Ishikawa (cell line): ENCODE measurements at regions not wholly inside any gene's neighbourhood (a gene's known extent, or its start where the extent isn't known, plus 50 kb on each side); places are given as distances from the start of the nearest gene placed in this dataset.

Experiments
- CEBPB ChIP-seq: IDR thresholded peaks from 2 replicates; pipeline ENCODE4 v1.6.1; 2012
- CREB1 ChIP-seq: IDR thresholded peaks from 2 replicates; pipeline ENCODE4 v1.6.1; 2012; ENCODE audit warnings: low read depth
- EGR1 ChIP-seq: IDR thresholded peaks from 2 replicates; pipeline ENCODE4 v1.6.1; 2012
- EP300 ChIP-seq: IDR thresholded peaks from 2 replicates; pipeline ENCODE4 v1.6.1; 2012; ENCODE audit warnings: borderline replicate concordance
- FOXM1 ChIP-seq: IDR thresholded peaks from 2 replicates; pipeline ENCODE4 v1.6.1; 2012; ENCODE audit warnings: low read depth, borderline replicate concordance
- NFIC ChIP-seq: IDR thresholded peaks from 2 replicates; pipeline ENCODE4 v1.6.1; 2012
- RAD21 ChIP-seq: IDR thresholded peaks from 2 replicates; pipeline ENCODE4 v1.6.1; 2012; ENCODE audit warnings: low read depth
- TAF1 ChIP-seq: IDR thresholded peaks from 2 replicates; pipeline ENCODE4 v1.6.1; 2012; ENCODE audit warnings: low read depth, mild to moderate bottlenecking
- TCF12 ChIP-seq: IDR thresholded peaks from 2 replicates; pipeline ENCODE4 v1.6.1; 2012; ENCODE audit warnings: low read depth
- TEAD4 ChIP-seq: IDR thresholded peaks from 2 replicates; pipeline ENCODE4 v1.6.1; 2012
- YY1 ChIP-seq: IDR thresholded peaks from 2 replicates; pipeline ENCODE4 v1.6.1; 2012; ENCODE audit warnings: low read depth
- ZBTB7A ChIP-seq: IDR thresholded peaks from 2 replicates; pipeline ENCODE4 v1.6.1; 2012; ENCODE audit warnings: low read depth
- TF ChIP-seq, protein P1 (sequence below): IDR thresholded peaks from 2 replicates; pipeline ENCODE4 v1.6.1; 2012; ENCODE audit warnings: low read depth, mild to moderate bottlenecking
- TF ChIP-seq, protein P2 (sequence below): IDR thresholded peaks from 2 replicates; pipeline ENCODE4 v1.6.1; 2012
- TF ChIP-seq, protein P3 (sequence below): IDR thresholded peaks from 2 replicates; pipeline ENCODE4 v1.6.1; 2012

DNA sequence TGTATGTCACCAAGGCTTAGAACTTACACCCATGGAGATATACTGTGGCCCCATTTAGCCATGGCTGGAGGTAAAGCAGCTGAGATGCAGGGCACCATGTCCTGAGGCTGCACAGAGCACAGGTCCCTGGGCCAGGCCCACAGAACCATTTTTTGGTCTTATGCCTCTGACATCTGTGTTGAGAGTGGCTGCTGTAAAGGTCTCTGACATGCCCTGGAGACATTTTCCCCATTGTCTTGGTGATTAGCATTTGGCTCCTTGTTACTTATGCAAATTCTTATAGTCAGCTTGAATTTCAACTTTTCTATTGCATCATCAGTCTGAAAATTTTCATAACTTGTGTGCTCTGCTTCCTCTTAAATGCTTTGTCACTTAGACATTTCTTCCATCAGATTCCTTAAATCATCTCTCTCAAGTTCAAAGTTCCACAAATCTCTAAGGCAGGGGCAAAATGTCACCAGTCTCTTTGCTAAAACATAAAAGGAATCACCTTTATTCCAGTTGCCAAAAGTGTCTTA, 701.3 kb downstream of the EPHA3 start:
- TF ChIP-seq YY1 (no peak), FOXM1 (no peak), TAF1 (no peak), EP300 (no peak), NFIC (no peak), CREB1 (no peak), TCF12 (no peak), RAD21 (no peak), EGR1 (no peak), CEBPB (no peak), ZBTB7A (no peak), TEAD4 (no peak)
- TF ChIP-seq, protein P1, sequence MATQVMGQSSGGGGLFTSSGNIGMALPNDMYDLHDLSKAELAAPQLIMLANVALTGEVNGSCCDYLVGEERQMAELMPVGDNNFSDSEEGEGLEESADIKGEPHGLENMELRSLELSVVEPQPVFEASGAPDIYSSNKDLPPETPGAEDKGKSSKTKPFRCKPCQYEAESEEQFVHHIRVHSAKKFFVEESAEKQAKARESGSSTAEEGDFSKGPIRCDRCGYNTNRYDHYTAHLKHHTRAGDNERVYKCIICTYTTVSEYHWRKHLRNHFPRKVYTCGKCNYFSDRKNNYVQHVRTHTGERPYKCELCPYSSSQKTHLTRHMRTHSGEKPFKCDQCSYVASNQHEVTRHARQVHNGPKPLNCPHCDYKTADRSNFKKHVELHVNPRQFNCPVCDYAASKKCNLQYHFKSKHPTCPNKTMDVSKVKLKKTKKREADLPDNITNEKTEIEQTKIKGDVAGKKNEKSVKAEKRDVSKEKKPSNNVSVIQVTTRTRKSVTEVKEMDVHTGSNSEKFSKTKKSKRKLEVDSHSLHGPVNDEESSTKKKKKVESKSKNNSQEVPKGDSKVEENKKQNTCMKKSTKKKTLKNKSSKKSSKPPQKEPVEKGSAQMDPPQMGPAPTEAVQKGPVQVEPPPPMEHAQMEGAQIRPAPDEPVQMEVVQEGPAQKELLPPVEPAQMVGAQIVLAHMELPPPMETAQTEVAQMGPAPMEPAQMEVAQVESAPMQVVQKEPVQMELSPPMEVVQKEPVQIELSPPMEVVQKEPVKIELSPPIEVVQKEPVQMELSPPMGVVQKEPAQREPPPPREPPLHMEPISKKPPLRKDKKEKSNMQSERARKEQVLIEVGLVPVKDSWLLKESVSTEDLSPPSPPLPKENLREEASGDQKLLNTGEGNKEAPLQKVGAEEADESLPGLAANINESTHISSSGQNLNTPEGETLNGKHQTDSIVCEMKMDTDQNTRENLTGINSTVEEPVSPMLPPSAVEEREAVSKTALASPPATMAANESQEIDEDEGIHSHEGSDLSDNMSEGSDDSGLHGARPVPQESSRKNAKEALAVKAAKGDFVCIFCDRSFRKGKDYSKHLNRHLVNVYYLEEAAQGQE: no peak
- TF ChIP-seq, protein P2, sequence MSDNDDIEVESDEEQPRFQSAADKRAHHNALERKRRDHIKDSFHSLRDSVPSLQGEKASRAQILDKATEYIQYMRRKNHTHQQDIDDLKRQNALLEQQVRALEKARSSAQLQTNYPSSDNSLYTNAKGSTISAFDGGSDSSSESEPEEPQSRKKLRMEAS: no peak
- TF ChIP-seq, protein P3, sequence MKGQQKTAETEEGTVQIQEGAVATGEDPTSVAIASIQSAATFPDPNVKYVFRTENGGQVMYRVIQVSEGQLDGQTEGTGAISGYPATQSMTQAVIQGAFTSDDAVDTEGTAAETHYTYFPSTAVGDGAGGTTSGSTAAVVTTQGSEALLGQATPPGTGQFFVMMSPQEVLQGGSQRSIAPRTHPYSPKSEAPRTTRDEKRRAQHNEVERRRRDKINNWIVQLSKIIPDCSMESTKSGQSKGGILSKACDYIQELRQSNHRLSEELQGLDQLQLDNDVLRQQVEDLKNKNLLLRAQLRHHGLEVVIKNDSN: no peak

DNA sequence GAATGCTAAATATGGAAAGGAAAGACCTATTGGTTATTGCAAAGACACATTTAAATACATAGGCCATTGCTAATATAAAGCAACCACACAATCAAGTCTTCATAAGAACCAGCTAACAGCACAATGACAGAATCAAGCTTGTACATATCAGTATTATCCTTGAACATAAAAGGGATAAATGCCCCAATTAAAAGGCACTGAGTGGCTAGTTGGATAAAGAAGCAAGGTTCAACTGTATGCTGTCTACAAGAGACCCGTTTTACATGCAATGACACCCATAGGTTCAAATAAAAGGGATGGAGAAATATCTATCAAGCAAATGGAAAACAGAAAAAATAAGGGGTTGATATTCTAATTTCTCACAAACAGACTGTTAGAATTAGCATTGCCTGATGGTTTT, 706.1 kb downstream of the EPHA3 start:
- TF ChIP-seq TEAD4 (no peak), CEBPB (no peak), RAD21 (no peak), TAF1 (no peak), CREB1 (no peak)
- TF ChIP-seq, protein P1: no peak

DNA sequence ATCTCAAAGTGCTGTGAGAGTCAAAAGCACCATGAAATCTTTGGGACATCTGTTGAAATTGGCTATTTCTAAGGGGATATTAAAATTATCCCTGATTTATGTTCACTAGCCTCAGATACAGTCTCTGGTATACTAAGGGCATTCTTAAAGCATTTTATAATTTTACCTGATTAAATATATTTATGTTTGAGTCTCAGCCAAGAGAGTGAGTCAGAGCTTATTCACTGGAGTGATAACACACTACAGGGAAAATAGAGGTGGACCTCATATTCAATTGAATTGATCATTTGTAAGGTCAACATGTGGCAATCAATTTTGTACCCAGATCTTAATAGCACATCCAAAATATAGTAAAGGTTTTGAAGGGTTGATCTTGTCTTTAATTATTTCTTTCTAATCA, 733.6 kb downstream of the EPHA3 start:
- TF ChIP-seq RAD21 (no peak), YY1 (no peak), TCF12 (no peak), TEAD4 (no peak), EGR1 (no peak), TAF1 (no peak), ZBTB7A (no peak), FOXM1 (no peak), CREB1 (no peak), EP300 (no peak), CEBPB (no peak), NFIC (no peak)
- TF ChIP-seq, protein P2: no peak
- TF ChIP-seq, protein P1: no peak
- TF ChIP-seq, protein P3: no peak

DNA sequence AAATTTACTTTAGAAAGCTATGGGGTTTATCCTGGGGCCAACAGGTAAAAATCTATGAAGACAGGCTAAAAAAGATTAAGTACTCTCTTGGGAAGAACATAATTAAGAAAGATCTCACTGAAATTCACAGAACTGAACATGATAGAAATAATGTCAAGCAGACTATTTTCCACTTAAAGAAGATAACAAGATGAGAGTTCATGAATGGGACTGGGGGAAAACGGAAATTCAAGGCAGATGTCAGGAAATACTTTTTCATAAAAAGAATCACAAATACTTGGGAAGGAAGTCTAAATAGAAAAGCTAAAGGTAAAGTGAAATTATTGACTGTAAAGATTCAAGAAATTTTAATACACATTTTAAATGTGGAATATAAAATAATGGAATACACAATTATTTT, 737.6 kb downstream of the EPHA3 start:
- no peak for TF ChIP-seq TCF12
- TF ChIP-seq ZBTB7A: no peak
- no peak for TF ChIP-seq TAF1
- TF ChIP-seq RAD21: no peak
- TF ChIP-seq, protein P1: no peak
- no peak for TF ChIP-seq TEAD4
- TF ChIP-seq FOXM1: no peak
- no peak for TF ChIP-seq CREB1
- no peak for TF ChIP-seq EGR1
- TF ChIP-seq, protein P3: no peak
- TF ChIP-seq, protein P2: no peak
- no peak for TF ChIP-seq CEBPB
- no peak for TF ChIP-seq EP300
- TF ChIP-seq NFIC: no peak
- TF ChIP-seq YY1: no peak
